ENCODE measurements at regions not wholly inside any gene's neighbourhood (a gene's known extent, or its start where the extent isn't known, plus 50 kb on each side); places are given as distances from the start of the nearest gene placed in this dataset.
"Not testable (repeated sequence)": the region's sequence is repeated elsewhere in the genome, so short reads cannot be mapped to it uniquely, and the experiment has no call there.

- FAIRE-seq: no peak
- no peak for TF ChIP-seq POLR2A (IDR thresholded peaks at IDR 0.05; ENCODE audit: low read depth, low read length)
- DNase-seq (ENCODE audit: insufficient read length, low spot score): no peak
Measured at GRCh38 chr1:30087465-30087864, 635.9 kb downstream of the MATN1 start.

GRCh38 chr1:30085811-30086770 is 637.3 kb downstream of the MATN1 start:
- no peak for DNase-seq (ENCODE audit: insufficient read length, low spot score)
- no peak for TF ChIP-seq POLR2A (IDR thresholded peaks at IDR 0.05; ENCODE audit: low read depth, low read length)
- FAIRE-seq: no peak

- no peak for FAIRE-seq
- TF ChIP-seq POLR2A (IDR thresholded peaks at IDR 0.05; ENCODE audit: low read depth, low read length): no peak
- DNase-seq (ENCODE audit: insufficient read length, low spot score): no peak
Measured at GRCh38 chr1:30084909-30085571, 638.3 kb downstream of the MATN1 start.

DNA sequence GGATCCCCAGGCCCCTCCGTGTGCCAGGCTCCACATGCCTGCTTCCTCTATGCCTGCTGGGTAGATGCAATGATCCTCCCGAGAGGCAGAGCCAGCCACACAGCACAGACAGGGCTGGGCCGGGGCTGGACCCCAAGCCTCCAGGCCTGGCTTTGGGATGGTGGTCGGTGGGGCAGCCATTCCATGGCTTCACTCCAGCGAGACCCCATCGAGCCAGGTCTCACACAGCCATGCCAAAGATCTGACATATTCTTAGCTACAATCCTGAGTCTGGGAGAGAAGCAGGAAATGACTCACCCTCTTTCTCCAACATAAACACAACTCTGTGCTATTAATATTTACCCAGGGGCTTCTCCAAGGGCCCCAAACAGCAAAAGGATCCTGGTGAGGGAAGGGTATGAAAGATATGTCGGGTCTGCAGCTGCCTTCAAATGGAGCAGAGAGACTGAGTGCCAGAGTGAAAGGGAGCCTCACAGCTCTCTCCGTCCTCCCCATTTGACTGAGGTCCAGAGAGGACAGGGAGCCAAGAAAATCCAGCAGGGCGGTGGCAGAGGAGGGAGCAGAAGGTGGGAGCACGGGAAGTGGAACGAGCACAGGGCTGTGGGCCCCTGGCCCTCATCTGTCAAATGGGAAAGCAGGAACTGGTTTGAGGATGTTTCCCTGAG is 639.5 kb downstream of the MATN1 start:
- TF ChIP-seq POLR2A (IDR thresholded peaks at IDR 0.05; ENCODE audit: low read depth, low read length): no peak; the same call in 1 of the 2 replicates
- FAIRE-seq (no peak), DNase-seq (ENCODE audit: insufficient read length, low spot score) (peak; percentile 54)

DNA sequence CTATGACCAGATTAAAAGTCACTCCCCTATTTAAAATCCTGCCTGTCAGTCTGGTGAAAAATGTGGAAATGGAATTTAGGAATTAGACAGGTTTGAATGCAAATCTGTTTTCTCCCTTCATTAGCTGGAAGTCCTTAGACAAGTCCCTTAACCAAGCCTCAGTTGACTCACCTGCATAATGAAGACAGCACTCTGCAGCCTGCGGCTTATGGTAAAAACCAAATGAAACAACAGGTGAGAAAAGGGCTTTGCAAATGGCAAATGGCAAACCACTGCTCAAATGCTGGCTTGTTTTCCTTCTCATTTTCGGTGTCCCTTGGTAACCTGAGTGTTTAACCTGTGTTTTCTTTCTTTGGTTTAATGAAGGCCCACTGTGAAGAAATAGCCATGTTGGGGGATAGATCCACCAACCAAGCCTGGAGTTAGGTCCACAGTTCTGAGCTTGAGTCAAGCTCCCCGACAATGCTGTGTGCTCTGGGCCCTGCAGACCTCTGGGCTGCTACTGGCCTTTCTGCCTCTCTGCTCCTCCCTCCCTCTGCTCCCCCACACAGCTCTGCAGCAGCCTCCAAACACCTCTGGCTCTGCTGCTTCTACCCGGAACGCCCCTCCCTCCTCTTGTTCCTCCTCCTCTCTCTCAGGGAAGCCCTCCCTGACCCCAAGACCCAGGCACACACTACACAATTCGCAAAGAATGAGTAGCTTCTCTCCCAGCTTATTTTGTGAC is 641.8 kb downstream of the MATN1 start:
- no peak for TF ChIP-seq POLR2A (IDR thresholded peaks at IDR 0.05; ENCODE audit: low read depth, low read length)
- no peak for FAIRE-seq
- DNase-seq (ENCODE audit: insufficient read length, low spot score): no peak

- not testable (repeated sequence) for FAIRE-seq; DNase-seq (ENCODE audit: insufficient read length, low spot score)
Measured at GRCh38 chr1:30075916-30076315, 647.5 kb downstream of the MATN1 start.

DNA sequence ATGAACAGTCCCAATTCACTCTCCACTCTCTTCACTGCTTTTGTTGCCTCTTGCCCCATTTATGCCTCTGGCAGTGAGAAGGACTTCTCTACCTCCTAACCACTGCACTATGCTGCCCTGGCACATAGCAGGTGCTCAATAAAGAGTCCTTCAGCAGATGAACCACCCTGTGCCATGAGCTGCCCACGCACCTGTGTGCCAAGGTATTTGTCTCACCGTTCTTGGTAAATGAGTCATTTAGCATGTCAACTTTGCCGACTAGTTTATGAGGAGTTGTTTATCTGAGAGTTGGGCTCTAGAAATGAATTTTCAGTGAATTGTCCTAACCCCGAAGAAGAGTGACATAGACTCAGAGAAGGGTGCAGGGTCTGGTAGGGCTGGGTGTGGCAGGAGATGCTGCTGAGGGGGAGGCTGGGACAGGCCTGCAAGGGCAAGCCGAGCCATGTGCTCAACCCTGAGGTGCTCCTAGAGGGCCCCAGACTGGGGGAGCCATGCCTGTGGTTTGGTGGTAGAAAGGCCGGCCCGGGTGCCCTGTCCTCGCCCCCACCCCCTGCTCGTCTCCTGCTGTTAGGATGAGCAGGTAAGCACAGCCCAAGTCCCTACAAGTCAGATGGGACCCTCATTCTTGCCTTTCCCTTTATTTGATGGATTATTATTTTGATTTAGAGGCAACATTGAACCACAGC is 654.5 kb downstream of the MATN1 start:
- FAIRE-seq (no peak), DNase-seq (ENCODE audit: insufficient read length, low spot score) (no peak)
- no peak for TF ChIP-seq POLR2A (IDR thresholded peaks at IDR 0.05; ENCODE audit: low read depth, low read length)

- TF ChIP-seq POLR2A (IDR thresholded peaks at IDR 0.05; ENCODE audit: low read depth, low read length): no peak
Measured at GRCh38 chr1:30064547-30064946, 658.8 kb downstream of the MATN1 start.

GRCh38 chr1:30063621-30064280 is 659.6 kb downstream of the MATN1 start:
- no peak for DNase-seq (ENCODE audit: insufficient read length, low spot score)
- FAIRE-seq: no peak
- no peak for TF ChIP-seq POLR2A (IDR thresholded peaks at IDR 0.05; ENCODE audit: low read depth, low read length)

More at GRCh38 chr1:30064547-30064946, 658.8 kb downstream of the MATN1 start:
- DNase-seq (ENCODE audit: insufficient read length, low spot score) (no peak), FAIRE-seq (no peak)

GRCh38 chr1:30061292-30062220 is 661.8 kb downstream of the MATN1 start:
- no peak for FAIRE-seq
- no peak for DNase-seq (ENCODE audit: insufficient read length, low spot score)

GRCh38 chr1:30060738-30061137 is 662.6 kb downstream of the MATN1 start:
- TF ChIP-seq POLR2A (IDR thresholded peaks at IDR 0.05; ENCODE audit: low read depth, low read length): no peak
- FAIRE-seq: no peak
- DNase-seq (ENCODE audit: insufficient read length, low spot score): no peak

More at GRCh38 chr1:30061292-30062220, 661.8 kb downstream of the MATN1 start:
- no peak for TF ChIP-seq POLR2A (IDR thresholded peaks at IDR 0.05; ENCODE audit: low read depth, low read length)

- DNase-seq (ENCODE audit: insufficient read length, low spot score) (peak; percentile 52), FAIRE-seq (no peak)
- no peak for TF ChIP-seq POLR2A (IDR thresholded peaks at IDR 0.05; ENCODE audit: low read depth, low read length)
Measured at GRCh38 chr1:30058970-30059369, 664.4 kb downstream of the MATN1 start.

All from H54 (cell line).